Astrocyte of the hippocampus (primary cell): ENCODE measurements at regions not wholly inside any gene's neighbourhood (a gene's known extent, or its start where the extent isn't known, plus 50 kb on each side); places are given as distances from the start of the nearest gene placed in this dataset.
A peak's percentile ranks its signal among the peaks of the same experiment; 100 is the strongest.
"Not testable (repeated sequence)": the region's sequence is repeated elsewhere in the genome, so short reads cannot be mapped to it uniquely, and the experiment has no call there.

Experiments used
- DNase-seq: peaks from one replicate; pipeline ENCODE4 v3.0.0; 2011; ENCODE audit warnings: low read depth, low spot score

GRCh38 chr9:107594908-107595530 lies 105.5 kb upstream of the KLF4 start:
- DNase-seq = no peak

GRCh38 chr9:107593224-107593870 lies 103.8 kb upstream of the KLF4 start:
- DNase-seq = no peak

- DNase-seq = no peak
Measured at GRCh38 chr9:107592424-107592823, 102.9 kb upstream of the KLF4 start.

GRCh38 chr9:107591781-107592180 lies 102.2 kb upstream of the KLF4 start:
- DNase-seq = no peak

- DNase-seq = no peak
Measured at GRCh38 chr9:107588393-107588792, 98.8 kb upstream of the KLF4 start.

GRCh38 chr9:107587191-107587963 lies 97.8 kb upstream of the KLF4 start:
- no peak for DNase-seq

- DNase-seq = no peak
Measured at GRCh38 chr9:107586493-107586892, 96.9 kb upstream of the KLF4 start.

- no peak for DNase-seq
Measured at GRCh38 chr9:107585465-107585864, 95.9 kb upstream of the KLF4 start.

GRCh38 chr9:107584944-107585343 lies 95.4 kb upstream of the KLF4 start:
- DNase-seq = no peak

- peak; percentile 37 for DNase-seq
Measured at GRCh38 chr9:107584186-107584585, 94.6 kb upstream of the KLF4 start.

GRCh38 chr9:107577140-107577776 lies 87.7 kb upstream of the KLF4 start:
- no peak for DNase-seq

- no peak for DNase-seq
Measured at GRCh38 chr9:107571148-107571547, 81.6 kb upstream of the KLF4 start.

- no peak for DNase-seq
Measured at GRCh38 chr9:107569174-107569573, 79.6 kb upstream of the KLF4 start.

- DNase-seq = not testable (repeated sequence)
Measured at GRCh38 chr9:107568406-107568805, 78.8 kb upstream of the KLF4 start.

GRCh38 chr9:107567462-107567861 lies 77.9 kb upstream of the KLF4 start:
- no peak for DNase-seq

GRCh38 chr9:107566611-107567061 lies 77.1 kb upstream of the KLF4 start:
- no peak for DNase-seq

GRCh38 chr9:107562798-107563197 lies 73.2 kb upstream of the KLF4 start:
- DNase-seq = no peak

GRCh38 chr9:107559494-107560086 lies 70.0 kb upstream of the KLF4 start:
- no peak for DNase-seq

GRCh38 chr9:107557236-107557990 lies 67.8 kb upstream of the KLF4 start:
- peak; percentile 15 for DNase-seq

- DNase-seq = no peak
Measured at GRCh38 chr9:107554636-107555035, 65.1 kb upstream of the KLF4 start.
